Endothelial cell of umbilical vein (primary cell): ENCODE measurements at regions not wholly inside any gene's neighbourhood (a gene's known extent, or its start where the extent isn't known, plus 50 kb on each side); places are given as distances from the start of the nearest gene placed in this dataset.

Source experiments
- BruUV-seq: library from RNA; stranded (reverse); fragments of 400-500 nt; replicated peaks from 2 replicates; lab custom pipeline; 2021; lab: Mats Ljungman, UMichigan
- CTCF ChIA-PET: fragments of 300-600, 350-600 bp; sonication (Branson Sonifier 250); formaldehyde crosslinking; loops from one replicate; lab custom pipeline; 2021; ENCODE audit warnings: antibody characterized with exemption, inconsistent platforms; lab: Charles Lee
- POLR2A ChIA-PET: fragments of 300-600, 350-600 bp; sonication (Branson Sonifier 250); formaldehyde crosslinking; loops from one replicate; lab custom pipeline; 2021; ENCODE audit warnings: antibody characterized with exemption, inconsistent platforms; lab: Charles Lee
- DNase-seq: peaks from one replicate; pipeline ENCODE4 v3.0.0-alpha.2; 2011; ENCODE audit warnings: low read depth, low spot score
- FAIRE-seq: peaks from 2 replicates; lab custom pipeline; 2011; peaks lifted over from hg19 to GRCh38; lab: Jason Lieb, UNC
- H2AFZ ChIP-seq: 2 replicates; pipeline ENCODE4 v1.6.0; 2012; ENCODE audit warnings: low read depth, low read length, control low read depth, inconsistent platforms
- H3K27ac ChIP-seq: 2 replicates; pipeline ENCODE4 v1.5.1; 2011; ENCODE audit warnings: low read depth, mild to moderate bottlenecking, control low read depth, low read length, moderate library complexity; ENCODE audit not compliant: insufficient read depth
- H3K27me3 ChIP-seq, 2 experiments: 2 replicates each; pipeline versions ENCODE4 v1.6.0 to v1.6.1; 2011; ENCODE audit warnings: low read length in 2 of 2, mixed read lengths in 1 of 2; ENCODE audit not compliant: control insufficient read depth in 2 of 2, insufficient read depth in 2 of 2
- H3K36me3 ChIP-seq, 2 experiments: 2 replicates in 1 of 2; 3 replicates in 1 of 2; pipeline ENCODE4 v1.5.1; 2011; ENCODE audit warnings: low read length in 2 of 2, mild to moderate bottlenecking in 1 of 2, moderate library complexity in 1 of 2; ENCODE audit not compliant: control insufficient read depth in 2 of 2, insufficient read depth in 2 of 2; ENCODE audit errors: extremely low read depth in 1 of 2
- H3K4me1 ChIP-seq: 3 replicates; pipeline ENCODE4 v1.5.1; 2011; ENCODE audit warnings: mild to moderate bottlenecking, low read length; ENCODE audit not compliant: control insufficient read depth, insufficient read depth; ENCODE audit errors: extremely low read depth
- H3K4me2 ChIP-seq: 2 replicates; pipeline ENCODE4 v1.6.1; 2011; ENCODE audit warnings: low read length, control low read depth, mixed read lengths; ENCODE audit not compliant: insufficient read depth
- H3K4me3 ChIP-seq, 3 experiments: fragments of 200-600 bp in 1 of 3; sonication (generic), shearing (Covaris generic) in 1 of 3; replicated peaks in 1 of 3; 2 replicates each; pipeline ENCODE4 v1.5.1; 2011 to 2016; ENCODE audit warnings: control low read depth in 3 of 3, low read length in 3 of 3, mild to moderate bottlenecking in 2 of 3, inconsistent platforms in 1 of 3, low read depth in 1 of 3, moderate library complexity in 1 of 3; ENCODE audit not compliant: insufficient read depth in 1 of 3
- H3K79me2 ChIP-seq: 2 replicates; pipeline ENCODE4 v1.6.0; 2012; ENCODE audit warnings: low read length, inconsistent platforms; ENCODE audit not compliant: control insufficient read depth, insufficient read depth
- H3K9ac ChIP-seq: replicated peaks from 2 replicates; pipeline ENCODE3; 2011; ENCODE audit warnings: low read length, control low read depth; ENCODE audit not compliant: insufficient read depth; ENCODE audit errors: extremely low read depth
- H3K9me1 ChIP-seq: replicated peaks from 3 replicates; pipeline ENCODE4 v1.6.0; 2011; ENCODE audit warnings: mild to moderate bottlenecking, low read length; ENCODE audit not compliant: control insufficient read depth, insufficient read depth; ENCODE audit errors: extremely low read depth
- H3K9me3 ChIP-seq: replicated peaks from 2 replicates; pipeline ENCODE4 v1.5.1; 2012; ENCODE audit warnings: low read length, inconsistent platforms; ENCODE audit not compliant: control insufficient read depth, insufficient read depth
- H4K20me1 ChIP-seq: replicated peaks from 2 replicates; pipeline ENCODE3; 2011; ENCODE audit warnings: mild to moderate bottlenecking, low read length; ENCODE audit not compliant: control insufficient read depth, insufficient read depth; ENCODE audit errors: extremely low read depth
- CTCF ChIP-seq, 2 donors: IDR thresholded peaks; 1 replicate in 1 of 2; 2 replicates in 1 of 2; pipeline ENCODE4 v1.5.1; 2011; ENCODE audit warnings: low read length in 2 of 2, mild to moderate bottlenecking in 2 of 2, moderate library complexity in 2 of 2, control low read depth in 1 of 2, inconsistent platforms in 1 of 2, low read depth in 1 of 2; ENCODE audit not compliant: insufficient read depth in 1 of 2; ENCODE audit errors: extremely low read depth in 1 of 2
- EZH2 ChIP-seq: IDR thresholded peaks from 2 replicates; pipeline ENCODE4 v1.6.1; 2012; ENCODE audit warnings: borderline replicate concordance, low read depth, mild to moderate bottlenecking, moderate library complexity, low read length, inconsistent platforms; ENCODE audit not compliant: severe bottlenecking
- FOS ChIP-seq: IDR thresholded peaks from 2 replicates; pipeline ENCODE4 v1.6.1; 2011; ENCODE audit warnings: mild to moderate bottlenecking, low read length, moderate library complexity, borderline replicate concordance; ENCODE audit not compliant: insufficient read depth
- GATA2 ChIP-seq: IDR thresholded peaks from 2 replicates; pipeline ENCODE4 v1.7.0; 2011; ENCODE audit warnings: low read depth, mild to moderate bottlenecking, moderate library complexity, mixed read lengths, low read length; ENCODE audit not compliant: insufficient read length, insufficient read depth
- JUN ChIP-seq: IDR thresholded peaks from 2 replicates; pipeline ENCODE4 v1.6.1; 2011; ENCODE audit warnings: borderline replicate concordance, low read depth; ENCODE audit not compliant: insufficient read length, insufficient read depth
- MAX ChIP-seq: IDR thresholded peaks from 2 replicates; pipeline ENCODE4 v1.6.1; 2011; ENCODE audit not compliant: insufficient read depth, insufficient read length
- MYC ChIP-seq: IDR thresholded peaks from one replicate; pipeline ENCODE4 v1.6.1; 2011; ENCODE audit warnings: mild to moderate bottlenecking, low read depth, low read length
- POLR2A ChIP-seq: IDR thresholded peaks from 2 replicates; pipeline ENCODE4 v1.6.1; 2012; ENCODE audit warnings: low read depth, mild to moderate bottlenecking, control low read depth, low read length
- POLR2AphosphoS5 ChIP-seq: IDR thresholded peaks from 2 replicates; pipeline ENCODE4 v1.6.1; 2012; ENCODE audit warnings: low read depth, mild to moderate bottlenecking, control low read depth, low read length, moderate library complexity; ENCODE audit not compliant: insufficient read depth
- dilution Hi-C: fragments of 300-500 bp; cut with MboI; formaldehyde crosslinking; loops from one replicate; pipeline ENCODE4 v1.15.0; 2019; ENCODE audit warnings: low sequenced_read_pairs; ENCODE audit not compliant: extremely low pct_ligation_motif_present
- intact Hi-C: fragments of 100-400 bp; cut with micrococcal nuclease; formaldehyde crosslinking; loops from one replicate; pipeline ENCODE4 v1.10.0; 2022

DNA sequence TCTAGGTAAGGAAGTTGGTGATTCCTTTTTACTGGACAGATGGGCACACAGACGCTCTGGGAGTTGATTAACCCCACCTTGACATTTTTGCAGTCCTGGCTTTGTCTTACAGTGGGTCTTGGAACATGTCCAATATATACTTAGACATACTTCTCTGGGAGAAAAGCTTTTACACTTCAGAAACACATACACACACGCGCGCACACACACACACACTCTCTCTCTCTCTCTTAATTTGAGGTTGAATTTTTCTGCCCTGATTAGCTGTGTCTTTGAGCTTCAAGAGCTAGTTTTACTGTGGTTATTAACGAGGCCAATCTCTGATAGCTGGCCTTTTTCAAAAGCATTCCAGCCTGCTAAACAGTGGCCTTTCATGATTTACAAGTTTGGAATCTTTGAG, 215.0 kb downstream of the MYCN start:
- dilution Hi-C loops: no loop called here
- no peak for TF ChIP-seq MYC
- no peak for TF ChIP-seq GATA2
- Histone ChIP-seq H4K20me1 (no peaks in the 10 kb centered on the region), H3K9me3 (no peaks in the 10 kb centered on the region), H2AFZ (no peak overlapping the region), H3K79me2 (no peaks in the 10 kb centered on the region), H3K9ac (no peak overlapping the region), H3K27me3 (no peaks in the 10 kb centered on the region), H3K4me3 (no peak overlapping the region), H3K4me2 (no peak overlapping the region), H3K4me1 (no peaks in the 10 kb centered on the region), H3K9me1 (no peaks in the 10 kb centered on the region), H3K27ac (no peak overlapping the region), H3K36me3 (no peaks in the 10 kb centered on the region)
- DNase-seq: no peak
- intact Hi-C loops: no loop called here
- no TSS peak for BruUV-seq
- POLR2A ChIA-PET: no interaction called here
- FAIRE-seq: no peak
- CTCF ChIA-PET: no interaction called here

DNA sequence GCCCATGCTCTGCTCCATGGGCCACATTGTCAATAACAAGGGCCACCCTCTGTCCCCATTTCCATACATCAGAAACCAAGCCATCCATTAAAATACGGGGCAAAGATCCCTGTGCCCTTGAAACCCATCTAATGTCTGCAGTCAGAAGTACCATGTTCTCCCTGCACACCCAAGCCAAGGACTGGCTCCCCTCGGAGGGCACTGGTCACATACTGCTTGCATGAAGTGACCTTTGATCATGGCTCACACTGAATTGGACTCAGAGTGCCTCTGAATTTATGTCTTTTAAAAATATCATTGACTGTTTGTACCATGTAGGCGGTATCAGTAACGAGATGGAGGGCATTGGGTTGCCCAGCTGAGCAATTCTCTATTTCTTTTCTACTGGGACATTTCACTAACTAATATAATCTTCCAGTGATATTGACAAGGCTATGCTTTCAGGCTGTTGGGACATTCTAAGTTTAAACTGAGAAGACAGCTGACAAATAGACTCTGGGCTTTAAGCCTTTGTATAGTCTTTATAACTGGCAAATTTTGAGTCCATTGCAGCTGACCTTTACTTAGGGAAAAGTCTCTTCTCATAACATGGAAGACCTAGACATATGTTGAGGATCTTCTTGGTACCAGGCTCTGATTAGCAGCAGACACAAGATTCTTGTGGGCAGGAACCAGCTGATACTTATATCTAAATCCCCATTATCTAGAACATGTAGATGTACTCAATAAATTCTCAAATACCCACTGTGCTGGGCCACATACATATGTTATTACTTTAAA, 214.3 kb downstream of the MYCN start:
- no peak overlapping the region for H3K4me2 ChIP-seq
- no peak for FAIRE-seq
- ChIA-PET POLR2A (no interaction called here), CTCF (no interaction called here)
- H4K20me1 ChIP-seq: no peaks in the 10 kb centered on the region
- dilution Hi-C loops: no loop called here
- no peaks in the 10 kb centered on the region for H3K79me2 ChIP-seq
- H3K36me3 ChIP-seq: no peaks in the 10 kb centered on the region
- no peak overlapping the region for H3K4me3 ChIP-seq
- no peaks in the 10 kb centered on the region for H3K4me1 ChIP-seq
- no peak overlapping the region for H3K9ac ChIP-seq
- no peaks in the 10 kb centered on the region for H3K27me3 ChIP-seq
- no peak overlapping the region for H3K27ac ChIP-seq
- no peak for DNase-seq
- intact Hi-C loops: no loop called here
- H2AFZ ChIP-seq: no peak overlapping the region
- BruUV-seq: no TSS peak
- TF ChIP-seq EZH2: no peak
- TF ChIP-seq FOS: no peak
- no peak for TF ChIP-seq POLR2AphosphoS5
- TF ChIP-seq POLR2A: no peak
- TF ChIP-seq MYC: no peak
- TF ChIP-seq GATA2: no peak
- TF ChIP-seq CTCF (IDR thresholded peaks at IDR 0.05; ENCODE audit: extremely low read depth in 1 of 2, insufficient read depth in 1 of 2, low read depth in 1 of 2, low read length in 2 of 2): no peak
- no peak for TF ChIP-seq MAX
- TF ChIP-seq JUN: no peak
- H3K9me3 ChIP-seq: no peaks in the 10 kb centered on the region
- H3K9me1 ChIP-seq: no peaks in the 10 kb centered on the region
